HG02885 (cell line): ENCODE measurements at regions not wholly inside any gene's neighbourhood (a gene's known extent, or its start where the extent isn't known, plus 50 kb on each side); places are given as distances from the start of the nearest gene placed in this dataset.
A peak's percentile ranks its signal among the peaks of the same experiment; 100 is the strongest.

ENCODE experiments used
- ATAC-seq: cut with Tn5 transposase; IDR thresholded peaks from one replicate; pipeline ENCODE4 v1.9.1; 2021; ENCODE audit warnings: mild to moderate bottlenecking; ENCODE audit not compliant: unreplicated experiment, poor library complexity

DNA sequence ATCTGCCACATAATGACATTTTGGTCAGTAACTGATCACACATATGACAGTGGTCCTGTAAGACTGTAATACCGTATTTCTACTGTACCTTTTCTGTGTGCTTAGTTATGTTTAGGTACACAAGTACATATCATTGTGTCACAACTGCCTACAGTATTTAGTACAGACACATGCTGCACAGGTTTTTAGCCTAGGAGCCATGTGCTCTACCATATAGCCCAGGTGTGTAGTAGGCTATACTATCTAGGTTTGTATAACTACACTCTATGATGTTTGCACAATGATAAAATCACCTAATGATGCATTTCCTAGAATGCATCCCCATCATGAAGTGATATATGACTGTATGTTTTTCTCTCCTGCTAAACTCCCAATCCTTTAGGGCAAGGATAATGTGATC lies 61.2 kb upstream of the MIR17HG start:
- ATAC-seq = no peak

DNA sequence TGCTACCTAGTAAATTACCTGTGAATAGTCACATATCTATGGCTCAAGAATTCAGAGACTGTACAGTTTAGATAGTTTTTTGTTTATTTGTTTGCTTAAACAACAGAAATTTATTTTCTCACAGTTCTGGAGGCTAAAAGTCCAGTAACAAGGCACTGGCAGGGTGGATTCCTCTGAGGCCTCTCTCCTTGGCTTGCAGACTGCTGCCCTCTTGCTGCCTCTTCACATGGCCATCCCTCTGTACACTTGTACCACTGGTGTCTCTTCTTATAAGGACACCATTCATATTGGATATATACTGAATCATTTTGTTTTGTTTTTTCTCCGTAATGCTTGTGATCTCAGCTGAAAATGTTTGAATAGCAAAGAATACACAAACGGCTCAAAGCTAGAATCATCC lies 56.4 kb upstream of the MIR17HG start:
- peak; percentile 35 for ATAC-seq

DNA sequence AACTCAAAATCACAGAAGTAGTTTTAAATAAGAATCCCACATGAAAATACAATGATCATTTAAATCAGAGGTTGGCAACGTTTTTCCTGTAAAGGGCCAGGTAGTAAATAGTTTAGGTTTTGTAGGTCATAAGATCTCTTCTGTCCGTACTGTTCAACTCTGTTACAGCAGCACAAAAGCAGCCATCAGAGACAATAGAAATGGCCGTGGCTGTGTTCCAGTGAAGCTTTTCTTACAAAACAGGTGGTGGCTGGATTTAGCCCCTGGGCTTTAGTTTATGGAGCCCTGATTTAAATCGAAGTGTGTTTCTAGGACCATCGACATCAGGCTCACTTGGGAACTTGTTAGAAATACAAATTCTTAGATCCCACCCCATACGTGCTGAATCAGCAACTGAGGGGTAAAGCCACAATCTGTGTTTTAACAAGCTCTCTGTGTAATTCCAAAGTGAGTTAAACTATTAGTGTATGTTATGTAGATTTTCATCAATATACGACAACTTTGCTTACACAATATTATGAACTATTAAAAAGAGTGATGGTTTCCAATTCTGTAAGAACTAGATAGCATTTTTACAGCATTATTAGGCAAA lies 54.8 kb upstream of the MIR17HG start:
- no peak for ATAC-seq

- ATAC-seq = no peak
Observed at GRCh38 chr13:91295712-91296410, 51.6 kb upstream of the MIR17HG start.

GRCh38 chr13:91297503-91297902 lies 50.0 kb upstream of the MIR17HG start:
- ATAC-seq = no peak
